ENCODE measurements at regions not wholly inside any gene's neighbourhood (a gene's known extent, or its start where the extent isn't known, plus 50 kb on each side); places are given as distances from the start of the nearest gene placed in this dataset.

GRCh38 chr22:49476800-49477400 is 350.8 kb downstream of the BRD1 start:
- no peak for TF ChIP-seq CTCF (IDR thresholded peaks at IDR 0.05)
- no peak for TF ChIP-seq REST (IDR thresholded peaks at IDR 0.05; ENCODE audit: insufficient read depth in 1 of 2, low read depth in 2 of 2, low read length in 1 of 2)
- TF ChIP-seq SIN3A (IDR thresholded peaks at IDR 0.05; ENCODE audit: borderline replicate concordance, insufficient read depth, low read depth, low read length): no peak

Measured in Panc1 (cell line).